Spleen (tissue), 11 donors: ENCODE measurements at regions not wholly inside any gene's neighbourhood (a gene's known extent, or its start where the extent isn't known, plus 50 kb on each side); places are given as distances from the start of the nearest gene placed in this dataset.

ENCODE experiments used
- DNase-seq: peaks from one replicate; pipeline ENCODE4 v3.0.0-alpha.2; 2020
- H3K27ac ChIP-seq, 8 donors: fragments of 200-600 bp; sonication (generic) in 7 of 8; 1 replicate in 4 of 8; 2 replicates in 4 of 8; pipeline versions ENCODE4 v1.5.0 to v1.8.0; 2016 to 2021; ENCODE audit warnings: inconsistent platforms in 4 of 8, mild to moderate bottlenecking in 4 of 8, moderate library complexity in 1 of 8
- H3K27me3 ChIP-seq, 7 donors: fragments of 200-600 bp; sonication (generic) in 6 of 7; replicated peaks in 1 of 7; 1 replicate in 4 of 7; 2 replicates in 3 of 7; pipeline versions ENCODE4 v1.5.0 to v1.8.0; 2016 to 2021; ENCODE audit warnings: inconsistent platforms in 3 of 7, mild to moderate bottlenecking in 1 of 7
- H3K36me3 ChIP-seq, 6 donors: fragments of 200-600 bp; sonication (generic) in 5 of 6; 1 replicate in 4 of 6; 2 replicates in 2 of 6; pipeline versions ENCODE4 v1.5.0 to v1.8.0; 2016 to 2021; ENCODE audit warnings: inconsistent platforms in 2 of 6
- H3K4me1 ChIP-seq, 6 donors: fragments of 200-600 bp; sonication (generic) in 5 of 6; 1 replicate in 3 of 6; 2 replicates in 3 of 6; pipeline versions ENCODE4 v1.5.0 to v1.8.0; 2016 to 2021; ENCODE audit warnings: inconsistent platforms in 3 of 6
- H3K4me3 ChIP-seq, 8 donors: fragments of 200-600 bp; sonication (generic) in 7 of 8; 1 replicate in 4 of 8; 2 replicates in 4 of 8; pipeline versions ENCODE4 v1.5.0 to v1.8.0; 2016 to 2021; ENCODE audit warnings: inconsistent platforms in 4 of 8, mild to moderate bottlenecking in 4 of 8, moderate library complexity in 2 of 8
- H3K9me3 ChIP-seq, 8 donors: fragments of 200-600 bp; sonication (generic) in 7 of 8; 1 replicate in 4 of 8; 2 replicates in 4 of 8; pipeline versions ENCODE4 v1.5.0 to v1.8.0; 2016 to 2021; ENCODE audit warnings: inconsistent platforms in 4 of 8
- POLR2A ChIP-seq, 3 donors: fragments of 450-650 bp; IDR thresholded peaks; one replicate each; pipeline ENCODE4 v1.5.1; 2017; ENCODE audit warnings: antibody characterized with exemption in 3 of 3, mild to moderate bottlenecking in 1 of 3
- POLR2AphosphoS5 ChIP-seq, 3 donors: sonication (generic); formaldehyde crosslinking; IDR thresholded peaks; one replicate each; pipeline ENCODE4 v1.5.1; 2017; ENCODE audit warnings: antibody characterized with exemption in 3 of 3
- WGBS, 5 donors: extraction: QIAGEN DNeasy Blood & Tissue Kit in 3 of 5; methylation state at CpG; one replicate each; pipeline versions ENCODE4 v1.1.5 to v1.1.7; 2013 to 2018; 5-methylcytosine and 5-hydroxymethylcytosine counted together
- intact Hi-C: fragments of 100-400 bp; cut with DNase I; formaldehyde crosslinking; loops from one replicate; pipeline ENCODE4 v1.15.0; 2023; ENCODE audit warnings: low total_unique reads
- TF ChIP-seq, protein P1 (sequence below), 11 experiments: fragments of 200-600 bp in 7 of 11; fragments of 450-650 bp in 4 of 11; sonication (generic) in 4 of 11; IDR thresholded peaks in 8 of 11; conservative IDR thresholded peaks in 3 of 11; 1 replicate in 7 of 11; 2 replicates in 4 of 11; pipeline versions ENCODE4 v1.4.0 to v1.8.0; 2016 to 2021; ENCODE audit warnings: antibody characterized with exemption in 11 of 11, inconsistent platforms in 4 of 11, mild to moderate bottlenecking in 1 of 11
- donor health status: healthy with polysubstance abuse.
- donor health status: DM: no; HTN: no; CAD: no; lungs with moderate emphysema.
- donor health status: DM: no; HTN: no; CAD: no.
- donor health status: Bipolar disorder and iron deficiency.
- donor health status: healthy.
- donor health status: DM: no; HTN: no; CAD: no.
- donor health status: DM: yes; HTN: yes; CAD: no.

DNA sequence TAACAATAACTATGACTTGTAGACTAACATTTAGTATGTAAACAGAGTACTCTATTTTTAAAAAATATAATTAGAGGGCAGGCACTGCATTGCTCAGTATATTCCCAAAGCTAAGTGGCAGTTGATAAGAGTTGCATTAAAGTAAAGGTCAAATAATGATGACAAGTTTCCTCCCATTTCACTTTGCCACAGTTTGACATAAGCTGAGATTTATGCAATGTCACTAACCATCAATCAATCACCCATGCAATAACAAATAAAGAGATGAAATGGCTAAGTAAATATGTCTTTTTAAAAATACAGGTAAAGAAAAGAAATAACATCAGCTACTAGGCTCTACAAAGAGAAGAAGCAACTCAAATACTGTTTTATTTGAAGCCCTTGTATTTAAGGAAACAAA, 673.4 kb downstream of the PCDH18 start:
- H3K27me3 ChIP-seq, result no peaks in the 10 kb centered on the region
- TF ChIP-seq POLR2AphosphoS5 (IDR thresholded peaks at IDR 0.05) (no peak), POLR2A (IDR thresholded peaks at IDR 0.05) (no peak)
- TF ChIP-seq, protein P1, sequence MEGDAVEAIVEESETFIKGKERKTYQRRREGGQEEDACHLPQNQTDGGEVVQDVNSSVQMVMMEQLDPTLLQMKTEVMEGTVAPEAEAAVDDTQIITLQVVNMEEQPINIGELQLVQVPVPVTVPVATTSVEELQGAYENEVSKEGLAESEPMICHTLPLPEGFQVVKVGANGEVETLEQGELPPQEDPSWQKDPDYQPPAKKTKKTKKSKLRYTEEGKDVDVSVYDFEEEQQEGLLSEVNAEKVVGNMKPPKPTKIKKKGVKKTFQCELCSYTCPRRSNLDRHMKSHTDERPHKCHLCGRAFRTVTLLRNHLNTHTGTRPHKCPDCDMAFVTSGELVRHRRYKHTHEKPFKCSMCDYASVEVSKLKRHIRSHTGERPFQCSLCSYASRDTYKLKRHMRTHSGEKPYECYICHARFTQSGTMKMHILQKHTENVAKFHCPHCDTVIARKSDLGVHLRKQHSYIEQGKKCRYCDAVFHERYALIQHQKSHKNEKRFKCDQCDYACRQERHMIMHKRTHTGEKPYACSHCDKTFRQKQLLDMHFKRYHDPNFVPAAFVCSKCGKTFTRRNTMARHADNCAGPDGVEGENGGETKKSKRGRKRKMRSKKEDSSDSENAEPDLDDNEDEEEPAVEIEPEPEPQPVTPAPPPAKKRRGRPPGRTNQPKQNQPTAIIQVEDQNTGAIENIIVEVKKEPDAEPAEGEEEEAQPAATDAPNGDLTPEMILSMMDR (IDR thresholded peaks at IDR 0.05 in 8 of 11, conservative IDR thresholded peaks at IDR 0.05 in 3 of 11), result no peak
- no peak for DNase-seq
- H3K27ac ChIP-seq, result no peak overlapping the region
- H3K36me3 ChIP-seq, result no peaks in the 10 kb centered on the region
- peaks cover 0 to 3% (median 0%) of the 10 kb centered on the region in 6 donors for H3K4me1 ChIP-seq
- peaks cover 0 to 11% (median 0%) of the 10 kb centered on the region in 8 donors for H3K9me3 ChIP-seq
- intact Hi-C loops, result no loop called here
- H3K4me3 ChIP-seq, result no peak overlapping the region

DNA sequence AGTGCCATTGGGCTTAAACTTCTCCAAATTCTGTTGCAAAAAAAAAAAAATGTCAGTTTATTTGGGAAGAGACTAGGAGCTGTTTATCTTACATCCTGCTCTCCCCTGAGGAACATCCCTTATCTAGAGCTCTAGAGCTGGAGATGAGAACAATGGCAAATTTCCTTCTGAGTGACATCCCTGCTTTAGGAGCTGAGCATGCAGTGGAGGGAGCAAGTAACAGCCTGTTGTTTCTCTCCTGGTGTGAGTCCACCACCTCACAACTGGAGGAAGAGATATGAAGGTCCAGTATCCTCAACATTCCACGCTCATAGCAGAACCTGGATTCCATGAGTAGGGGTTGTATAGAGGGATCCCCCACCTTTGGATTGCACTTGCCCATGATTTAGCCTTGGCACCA, 676.4 kb downstream of the PCDH18 start:
- H3K9me3 ChIP-seq, result peaks cover 0 to 13% (median 0%) of the 10 kb centered on the region in 8 donors
- WGBS, 5 donors, result 57 to 100% (median 88%) methylated on average over 1 of the region's 1 CpG
- no peak for DNase-seq
- H3K27ac ChIP-seq, result no peak overlapping the region
- H3K27me3 ChIP-seq, result no peaks in the 10 kb centered on the region
- TF ChIP-seq, protein P1 (IDR thresholded peaks at IDR 0.05 in 8 of 11, conservative IDR thresholded peaks at IDR 0.05 in 3 of 11), result no peak
- TF ChIP-seq POLR2AphosphoS5 (IDR thresholded peaks at IDR 0.05) (no peak), POLR2A (IDR thresholded peaks at IDR 0.05) (no peak)
- H3K36me3 ChIP-seq, result no peaks in the 10 kb centered on the region
- no peaks in the 10 kb centered on the region for H3K4me1 ChIP-seq
- H3K4me3 ChIP-seq, result no peak overlapping the region
- intact Hi-C loops, result no loop called here

DNA sequence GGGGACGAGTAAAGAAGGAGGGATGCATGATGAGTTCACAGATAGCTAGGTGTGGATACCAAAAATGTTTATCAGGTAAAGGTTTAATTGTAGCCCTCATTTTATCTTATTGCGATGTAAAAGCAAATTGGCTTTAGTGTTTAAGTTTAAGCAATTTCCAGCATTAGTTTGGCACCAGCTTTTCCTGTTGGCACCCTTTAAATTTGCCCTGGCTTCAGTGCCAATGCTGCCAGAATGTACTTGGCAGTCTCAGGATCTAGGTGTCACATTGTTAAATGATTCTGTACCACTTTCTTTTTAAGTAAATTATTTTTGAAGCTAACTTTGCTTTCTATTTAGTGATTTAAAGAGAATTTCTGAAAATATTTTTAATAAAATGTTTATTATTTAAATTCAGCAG, 681.8 kb downstream of the PCDH18 start:
- Histone ChIP-seq H3K4me1 (no peaks in the 10 kb centered on the region), H3K27ac (no peak overlapping the region), H3K9me3 (peaks cover 0 to 15% (median 2%) of the 10 kb centered on the region in 8 donors), H3K27me3 (no peaks in the 10 kb centered on the region), H3K36me3 (no peaks in the 10 kb centered on the region), H3K4me3 (no peak overlapping the region)
- TF ChIP-seq, protein P1 (IDR thresholded peaks at IDR 0.05 in 8 of 11, conservative IDR thresholded peaks at IDR 0.05 in 3 of 11), result no peak
- no peak for TF ChIP-seq POLR2AphosphoS5 (IDR thresholded peaks at IDR 0.05)
- TF ChIP-seq POLR2A (IDR thresholded peaks at IDR 0.05), result no peak
- intact Hi-C loops, result no loop called here
- DNase-seq, result no peak
- 78 to 86% (median 82%) methylated on average over 2 of the region's 2 CpGs for WGBS, 5 donors

DNA sequence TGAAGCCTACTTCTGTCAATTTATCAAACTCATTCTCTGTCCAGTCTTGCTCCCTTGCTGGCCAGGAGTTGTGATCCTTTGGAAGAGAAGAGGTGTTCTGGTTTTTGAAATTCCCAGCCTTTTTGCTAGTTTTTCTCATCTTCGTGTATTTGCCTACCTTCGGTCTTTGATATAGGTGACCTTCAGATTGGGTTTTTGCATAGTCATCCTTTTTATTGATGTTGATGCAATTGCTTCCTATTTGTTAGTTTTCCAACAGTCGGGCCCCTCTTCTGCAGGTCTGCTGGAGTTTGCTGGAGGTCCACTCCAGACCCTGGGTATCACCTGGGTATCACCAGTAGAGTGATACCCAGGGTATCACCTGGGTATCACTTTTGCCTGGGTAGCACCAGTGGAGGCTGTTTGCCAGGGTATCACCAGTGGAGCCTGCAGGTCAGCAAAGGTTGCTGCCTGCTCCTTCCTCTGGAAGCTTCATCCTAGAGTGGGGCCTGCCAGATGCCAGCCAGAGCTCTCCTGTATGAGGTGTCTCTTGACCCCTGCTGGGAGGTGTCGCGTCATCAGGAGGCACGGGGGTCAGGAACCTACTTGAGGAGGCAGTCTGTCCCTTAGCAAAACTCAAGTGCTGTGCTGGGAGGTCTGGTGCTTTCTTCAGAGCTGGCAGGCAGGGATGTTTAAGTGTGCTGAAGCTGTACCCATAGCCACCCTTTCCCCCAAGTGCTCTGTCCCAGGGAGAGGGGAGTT, 684.2 kb downstream of the PCDH18 start:
- intact Hi-C loops, result no loop called here
- TF ChIP-seq POLR2AphosphoS5 (IDR thresholded peaks at IDR 0.05) (no peak), POLR2A (IDR thresholded peaks at IDR 0.05) (no peak)
- TF ChIP-seq, protein P1 (IDR thresholded peaks at IDR 0.05 in 8 of 11, conservative IDR thresholded peaks at IDR 0.05 in 3 of 11), result no peak
- Histone ChIP-seq H3K4me1 (no peaks in the 10 kb centered on the region), H3K27me3 (no peaks in the 10 kb centered on the region), H3K9me3 (peaks cover 0 to 21% (median 2%) of the 10 kb centered on the region in 8 donors), H3K36me3 (no peaks in the 10 kb centered on the region), H3K4me3 (no peak overlapping the region), H3K27ac (no peak overlapping the region)
- whole genome bisulfite sequencing, 5 donors, result 89 to 94% (median 91%) methylated on average over 6 of the region's 6 CpGs
- DNase-seq, result no peak
